CD4-positive, alpha-beta T cell treated with Interleukin-15 for 4 hours (primary cell): ENCODE measurements at regions not wholly inside any gene's neighbourhood (a gene's known extent, or its start where the extent isn't known, plus 50 kb on each side); places are given as distances from the start of the nearest gene placed in this dataset.
"Not testable (repeated sequence)": the region's sequence is repeated elsewhere in the genome, so short reads cannot be mapped to it uniquely, and the experiment has no call there.

Experiments used
- DNase-seq: peaks from one replicate; pipeline ENCODE4 v3.0.0-alpha.2; 2020; ENCODE audit warnings: low spot score

- no peak for DNase-seq
Measured at GRCh38 chr15:35992791-35993190, 446.8 kb upstream of the DPH6 start.

GRCh38 chr15:35993196-35993595, 447.2 kb upstream of the DPH6 start:
- no peak for DNase-seq

- no peak for DNase-seq
Measured at GRCh38 chr15:35994876-35995275, 448.9 kb upstream of the DPH6 start.

- no peak for DNase-seq
Measured at GRCh38 chr15:35998663-35999602, 453.0 kb upstream of the DPH6 start.

GRCh38 chr15:36004891-36005490, 459.0 kb upstream of the DPH6 start:
- no peak for DNase-seq

GRCh38 chr15:36005542-36005941, 459.6 kb upstream of the DPH6 start:
- no peak for DNase-seq

- no peak for DNase-seq
Measured at GRCh38 chr15:36007699-36008098, 461.7 kb upstream of the DPH6 start.

- no peak for DNase-seq
Measured at GRCh38 chr15:36008719-36009118, 462.8 kb upstream of the DPH6 start.

GRCh38 chr15:36024031-36024688, 478.2 kb upstream of the DPH6 start:
- no peak for DNase-seq

GRCh38 chr15:36026627-36027283, 480.8 kb upstream of the DPH6 start:
- DNase-seq = no peak

GRCh38 chr15:36029606-36030210, 483.7 kb upstream of the DPH6 start:
- no peak for DNase-seq

- no peak for DNase-seq
Measured at GRCh38 chr15:36039996-36040572, 494.1 kb upstream of the DPH6 start.

- not testable (repeated sequence) for DNase-seq
Measured at GRCh38 chr15:36047018-36047716, 501.2 kb upstream of the DPH6 start.

- DNase-seq = no peak
Measured at GRCh38 chr15:36050899-36051298, 504.9 kb upstream of the DPH6 start.

GRCh38 chr15:36052641-36053040, 506.7 kb upstream of the DPH6 start:
- not testable (repeated sequence) for DNase-seq

- no peak for DNase-seq
Measured at GRCh38 chr15:36053746-36054145, 507.8 kb upstream of the DPH6 start.

GRCh38 chr15:36059596-36059995, 513.6 kb upstream of the DPH6 start:
- DNase-seq = no peak

- DNase-seq = no peak
Measured at GRCh38 chr15:36062357-36062756, 516.4 kb upstream of the DPH6 start.

GRCh38 chr15:36066757-36067156, 512.7 kb upstream of the CDIN1 start:
- no peak for DNase-seq

- no peak for DNase-seq
Measured at GRCh38 chr15:36067483-36068274, 511.7 kb upstream of the CDIN1 start.
